HepG2 (cell line): ENCODE measurements at regions not wholly inside any gene's neighbourhood (a gene's known extent, or its start where the extent isn't known, plus 50 kb on each side); places are given as distances from the start of the nearest gene placed in this dataset.

Experiments used
- CREB1 ChIP-seq, 2 experiments: fragments of 450-650 bp in 1 of 2; IDR thresholded peaks; 2 replicates each; pipeline ENCODE4 v1.6.1; 2016 to 2017; ENCODE audit warnings: control low read depth in 1 of 2, mild to moderate bottlenecking in 1 of 2, missing compliant biosample characterization in 1 of 2, missing genetic modification characterization in 1 of 2
- FOXK2 ChIP-seq: fragments of 450-650 bp; IDR thresholded peaks from 2 replicates; pipeline ENCODE4 v1.6.1; 2016
- GABPB1 ChIP-seq: IDR thresholded peaks from 2 replicates; pipeline ENCODE4 v1.6.1; 2016; ENCODE audit warnings: mild to moderate bottlenecking, missing genetic modification reagents, moderate library complexity, missing compliant biosample characterization
- HMG20B ChIP-seq: conservative IDR thresholded peaks from 2 replicates; pipeline ENCODE4 v1.6.1; 2016; ENCODE audit warnings: missing genetic modification reagents, missing compliant biosample characterization
- KDM1A ChIP-seq: IDR thresholded peaks from 2 replicates; pipeline ENCODE4 v1.6.1; 2016; ENCODE audit warnings: missing compliant biosample characterization
- KLF11 ChIP-seq: IDR thresholded peaks from 2 replicates; pipeline ENCODE4 v1.6.1; 2016; ENCODE audit warnings: missing compliant biosample characterization
- MXI1 ChIP-seq: IDR thresholded peaks from 3 replicates; pipeline ENCODE4 v1.6.1; 2012; ENCODE audit warnings: low read depth, low read length, inconsistent platforms, borderline replicate concordance
- SRF ChIP-seq: IDR thresholded peaks from 2 replicates; pipeline ENCODE4 v1.6.1; 2011; ENCODE audit warnings: mild to moderate bottlenecking, low read depth, low read length, moderate library complexity
- ZBTB1 ChIP-seq: sonication (generic); formaldehyde crosslinking; IDR thresholded peaks from 2 replicates; pipeline ENCODE4 v1.4.0; 2020; ENCODE audit warnings: missing genetic modification reagents, borderline replicate concordance
- ZNF333 ChIP-seq: sonication (generic); formaldehyde crosslinking; IDR thresholded peaks from 2 replicates; pipeline ENCODE4 v1.4.0; 2020; ENCODE audit warnings: mild to moderate bottlenecking, missing genetic modification reagents, borderline replicate concordance
- ZNF557 ChIP-seq: sonication (generic); formaldehyde crosslinking; IDR thresholded peaks from 2 replicates; pipeline ENCODE4 v1.4.0; 2020; ENCODE audit warnings: missing genetic modification reagents
- TF ChIP-seq, protein P1 (sequence below): IDR thresholded peaks from 2 replicates; pipeline ENCODE4 v1.4.0; 2020; ENCODE audit warnings: mild to moderate bottlenecking, missing genetic modification reagents
- TF ChIP-seq, protein P2 (sequence below), 2 experiments: sonication (generic) in 1 of 2; formaldehyde crosslinking in 1 of 2; IDR thresholded peaks; 2 replicates each; pipeline versions ENCODE4 v1.6.1 to v1.9.0; 2014 to 2022; ENCODE audit warnings: antibody characterized with exemption in 1 of 2, borderline replicate concordance in 1 of 2, inconsistent platforms in 1 of 2, low read depth in 1 of 2, missing genetic modification reagents in 1 of 2
- TF ChIP-seq, protein P3 (sequence below): sonication (generic); formaldehyde crosslinking; conservative IDR thresholded peaks from 2 replicates; pipeline ENCODE4 v1.8.1; 2023; ENCODE audit warnings: missing genetic modification reagents
- TF ChIP-seq, protein P4 (sequence below): sonication (generic); formaldehyde crosslinking; IDR thresholded peaks from 2 replicates; pipeline ENCODE4 v1.4.0; 2020; ENCODE audit warnings: missing genetic modification reagents
- TF ChIP-seq, protein P5 (sequence below): sonication (generic); formaldehyde crosslinking; IDR thresholded peaks from 2 replicates; pipeline ENCODE4 v1.4.0; 2020; ENCODE audit warnings: missing genetic modification reagents, low read depth, mild to moderate bottlenecking, borderline replicate concordance

DNA sequence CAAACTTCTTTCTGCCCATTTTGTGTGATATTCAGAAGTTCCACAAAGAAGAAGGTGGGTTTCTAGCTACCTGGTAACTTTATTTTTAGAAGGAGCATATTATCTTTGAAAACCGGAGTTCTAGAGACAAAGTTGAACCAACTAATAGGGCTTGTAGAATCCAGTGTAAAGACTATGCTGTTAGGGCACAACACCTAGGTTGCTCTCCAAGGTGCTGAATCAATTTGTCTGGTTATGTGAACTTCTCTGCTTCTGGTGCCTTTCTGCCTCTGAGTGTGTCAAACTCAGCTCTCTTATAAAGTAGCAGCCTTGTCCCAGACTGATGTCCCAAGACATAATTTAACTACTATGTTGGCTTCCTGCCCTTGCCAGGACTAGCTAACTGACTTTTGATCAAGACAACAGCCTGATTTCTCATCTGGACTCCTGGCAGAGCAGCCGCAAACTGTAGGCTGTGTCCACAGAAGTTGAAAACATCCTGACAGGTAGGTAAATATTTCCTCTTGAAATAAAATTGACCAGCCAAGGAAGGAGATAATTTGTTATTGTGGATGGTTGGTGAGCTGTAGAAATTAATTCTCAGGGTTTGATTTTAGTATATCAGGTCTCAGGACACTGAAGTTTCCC, 119.4 kb downstream of the CYRIA start (continued):
- TF ChIP-seq, protein P1, sequence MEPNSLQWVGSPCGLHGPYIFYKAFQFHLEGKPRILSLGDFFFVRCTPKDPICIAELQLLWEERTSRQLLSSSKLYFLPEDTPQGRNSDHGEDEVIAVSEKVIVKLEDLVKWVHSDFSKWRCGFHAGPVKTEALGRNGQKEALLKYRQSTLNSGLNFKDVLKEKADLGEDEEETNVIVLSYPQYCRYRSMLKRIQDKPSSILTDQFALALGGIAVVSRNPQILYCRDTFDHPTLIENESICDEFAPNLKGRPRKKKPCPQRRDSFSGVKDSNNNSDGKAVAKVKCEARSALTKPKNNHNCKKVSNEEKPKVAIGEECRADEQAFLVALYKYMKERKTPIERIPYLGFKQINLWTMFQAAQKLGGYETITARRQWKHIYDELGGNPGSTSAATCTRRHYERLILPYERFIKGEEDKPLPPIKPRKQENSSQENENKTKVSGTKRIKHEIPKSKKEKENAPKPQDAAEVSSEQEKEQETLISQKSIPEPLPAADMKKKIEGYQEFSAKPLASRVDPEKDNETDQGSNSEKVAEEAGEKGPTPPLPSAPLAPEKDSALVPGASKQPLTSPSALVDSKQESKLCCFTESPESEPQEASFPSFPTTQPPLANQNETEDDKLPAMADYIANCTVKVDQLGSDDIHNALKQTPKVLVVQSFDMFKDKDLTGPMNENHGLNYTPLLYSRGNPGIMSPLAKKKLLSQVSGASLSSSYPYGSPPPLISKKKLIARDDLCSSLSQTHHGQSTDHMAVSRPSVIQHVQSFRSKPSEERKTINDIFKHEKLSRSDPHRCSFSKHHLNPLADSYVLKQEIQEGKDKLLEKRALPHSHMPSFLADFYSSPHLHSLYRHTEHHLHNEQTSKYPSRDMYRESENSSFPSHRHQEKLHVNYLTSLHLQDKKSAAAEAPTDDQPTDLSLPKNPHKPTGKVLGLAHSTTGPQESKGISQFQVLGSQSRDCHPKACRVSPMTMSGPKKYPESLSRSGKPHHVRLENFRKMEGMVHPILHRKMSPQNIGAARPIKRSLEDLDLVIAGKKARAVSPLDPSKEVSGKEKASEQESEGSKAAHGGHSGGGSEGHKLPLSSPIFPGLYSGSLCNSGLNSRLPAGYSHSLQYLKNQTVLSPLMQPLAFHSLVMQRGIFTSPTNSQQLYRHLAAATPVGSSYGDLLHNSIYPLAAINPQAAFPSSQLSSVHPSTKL (CRISPR knock-in tag): peak; percentile 24; the same call in 1 of the 2 replicates
- no peak for TF ChIP-seq ZBTB1 (CRISPR knock-in tag)
- TF ChIP-seq FOXK2: no peak
- TF ChIP-seq, protein P2, sequence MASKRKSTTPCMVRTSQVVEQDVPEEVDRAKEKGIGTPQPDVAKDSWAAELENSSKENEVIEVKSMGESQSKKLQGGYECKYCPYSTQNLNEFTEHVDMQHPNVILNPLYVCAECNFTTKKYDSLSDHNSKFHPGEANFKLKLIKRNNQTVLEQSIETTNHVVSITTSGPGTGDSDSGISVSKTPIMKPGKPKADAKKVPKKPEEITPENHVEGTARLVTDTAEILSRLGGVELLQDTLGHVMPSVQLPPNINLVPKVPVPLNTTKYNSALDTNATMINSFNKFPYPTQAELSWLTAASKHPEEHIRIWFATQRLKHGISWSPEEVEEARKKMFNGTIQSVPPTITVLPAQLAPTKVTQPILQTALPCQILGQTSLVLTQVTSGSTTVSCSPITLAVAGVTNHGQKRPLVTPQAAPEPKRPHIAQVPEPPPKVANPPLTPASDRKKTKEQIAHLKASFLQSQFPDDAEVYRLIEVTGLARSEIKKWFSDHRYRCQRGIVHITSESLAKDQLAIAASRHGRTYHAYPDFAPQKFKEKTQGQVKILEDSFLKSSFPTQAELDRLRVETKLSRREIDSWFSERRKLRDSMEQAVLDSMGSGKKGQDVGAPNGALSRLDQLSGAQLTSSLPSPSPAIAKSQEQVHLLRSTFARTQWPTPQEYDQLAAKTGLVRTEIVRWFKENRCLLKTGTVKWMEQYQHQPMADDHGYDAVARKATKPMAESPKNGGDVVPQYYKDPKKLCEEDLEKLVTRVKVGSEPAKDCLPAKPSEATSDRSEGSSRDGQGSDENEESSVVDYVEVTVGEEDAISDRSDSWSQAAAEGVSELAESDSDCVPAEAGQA (IDR thresholded peaks at IDR 0.05; ENCODE audit: low read depth): no peak
- TF ChIP-seq, protein P2 (CRISPR knock-in tag; IDR thresholded peaks at IDR 0.05; ENCODE audit: borderline replicate concordance): 0 out of 2 replicates have a peak, but pooled peaks have one; percentile 40
- TF ChIP-seq ZNF333 (CRISPR knock-in tag): no peak
- no peak for TF ChIP-seq MXI1
- TF ChIP-seq, protein P3, sequence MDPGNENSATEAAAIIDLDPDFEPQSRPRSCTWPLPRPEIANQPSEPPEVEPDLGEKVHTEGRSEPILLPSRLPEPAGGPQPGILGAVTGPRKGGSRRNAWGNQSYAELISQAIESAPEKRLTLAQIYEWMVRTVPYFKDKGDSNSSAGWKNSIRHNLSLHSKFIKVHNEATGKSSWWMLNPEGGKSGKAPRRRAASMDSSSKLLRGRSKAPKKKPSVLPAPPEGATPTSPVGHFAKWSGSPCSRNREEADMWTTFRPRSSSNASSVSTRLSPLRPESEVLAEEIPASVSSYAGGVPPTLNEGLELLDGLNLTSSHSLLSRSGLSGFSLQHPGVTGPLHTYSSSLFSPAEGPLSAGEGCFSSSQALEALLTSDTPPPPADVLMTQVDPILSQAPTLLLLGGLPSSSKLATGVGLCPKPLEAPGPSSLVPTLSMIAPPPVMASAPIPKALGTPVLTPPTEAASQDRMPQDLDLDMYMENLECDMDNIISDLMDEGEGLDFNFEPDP (CRISPR knock-in tag): no peak
- TF ChIP-seq, protein P4, sequence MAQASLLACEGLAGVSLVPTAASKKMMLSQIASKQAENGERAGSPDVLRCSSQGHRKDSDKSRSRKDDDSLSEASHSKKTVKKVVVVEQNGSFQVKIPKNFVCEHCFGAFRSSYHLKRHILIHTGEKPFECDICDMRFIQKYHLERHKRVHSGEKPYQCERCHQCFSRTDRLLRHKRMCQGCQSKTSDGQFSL (CRISPR knock-in tag): no peak
- 0 out of 2 replicates have a peak, but pooled peaks have one; percentile 79 for TF ChIP-seq KLF11 (CRISPR knock-in tag)
- TF ChIP-seq SRF: no peak
- peak; percentile 96 for TF ChIP-seq ZNF557 (CRISPR knock-in tag)
- TF ChIP-seq CREB1 (IDR thresholded peaks at IDR 0.05): no peak
- no peak for TF ChIP-seq CREB1 (CRISPR knock-in tag; IDR thresholded peaks at IDR 0.05)
- TF ChIP-seq, protein P5, sequence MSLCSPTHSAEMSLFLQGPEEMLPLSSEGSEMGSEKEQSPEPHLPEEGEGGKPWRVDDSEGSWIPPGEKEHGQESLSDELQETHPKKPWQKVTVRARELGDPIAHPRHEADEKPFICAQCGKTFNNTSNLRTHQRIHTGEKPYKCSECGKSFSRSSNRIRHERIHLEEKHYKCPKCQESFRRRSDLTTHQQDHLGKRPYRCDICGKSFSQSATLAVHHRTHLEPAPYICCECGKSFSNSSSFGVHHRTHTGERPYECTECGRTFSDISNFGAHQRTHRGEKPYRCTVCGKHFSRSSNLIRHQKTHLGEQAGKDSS: no peak
- no peak for TF ChIP-seq GABPB1
- no peak for TF ChIP-seq KDM1A (CRISPR knock-in tag)
- TF ChIP-seq HMG20B: peak; percentile 64; the same call in 1 of the 2 replicates
